Osteoblast (primary cell): ENCODE measurements at regions not wholly inside any gene's neighbourhood (a gene's known extent, or its start where the extent isn't known, plus 50 kb on each side); places are given as distances from the start of the nearest gene placed in this dataset.
A peak's percentile ranks its signal among the peaks of the same experiment; 100 is the strongest.

Experiments
- DNase-seq: peaks from one replicate; pipeline ENCODE4 v3.0.0; 2011; ENCODE audit warnings: low spot score, mixed read lengths; ENCODE audit not compliant: insufficient read length; ENCODE audit errors: missing footprints
- H2AFZ ChIP-seq: 2 replicates; pipeline ENCODE4 v1.6.0; 2011; ENCODE audit warnings: mild to moderate bottlenecking, low read length
- H3K27ac ChIP-seq: 2 replicates; pipeline ENCODE4 v1.5.1; 2011; ENCODE audit warnings: mild to moderate bottlenecking, low read depth, low read length, moderate library complexity
- H3K27me3 ChIP-seq: 2 replicates; pipeline ENCODE4 v1.6.0; 2012; ENCODE audit warnings: mild to moderate bottlenecking, control low read depth, inconsistent platforms, low read length, moderate library complexity; ENCODE audit not compliant: insufficient read depth
- H3K36me3 ChIP-seq: 2 replicates; pipeline ENCODE4 v1.5.1; 2011; ENCODE audit warnings: mild to moderate bottlenecking, low read length, control low read depth, moderate library complexity; ENCODE audit not compliant: insufficient read depth
- H3K4me1 ChIP-seq: 2 replicates; pipeline ENCODE4 v1.5.1; 2011; ENCODE audit warnings: mild to moderate bottlenecking, low read length, control low read depth, moderate library complexity; ENCODE audit not compliant: insufficient read depth
- H3K4me2 ChIP-seq: 2 replicates; pipeline ENCODE4 v1.6.0; 2011; ENCODE audit warnings: mild to moderate bottlenecking, low read length; ENCODE audit not compliant: insufficient read depth
- H3K4me3 ChIP-seq: fragments of 200-600 bp; sonication (generic); 3 replicates; pipeline ENCODE4 v1.5.1; 2012; ENCODE audit warnings: mild to moderate bottlenecking, low read length, inconsistent platforms; ENCODE audit not compliant: insufficient read depth
- H3K79me2 ChIP-seq: 2 replicates; pipeline ENCODE4 v1.6.0; 2012; ENCODE audit warnings: mild to moderate bottlenecking, low read length, control low read depth, inconsistent platforms; ENCODE audit not compliant: insufficient read depth
- H3K9me3 ChIP-seq: 2 replicates; pipeline ENCODE4 v1.5.1; 2011; ENCODE audit warnings: low read depth, low read length, control low read depth
- H4K20me1 ChIP-seq: 2 replicates; pipeline ENCODE4 v1.6.0; 2012; ENCODE audit warnings: mild to moderate bottlenecking, low read length, control low read depth; ENCODE audit not compliant: insufficient read depth
- CTCF ChIP-seq: IDR thresholded peaks from 2 replicates; pipeline ENCODE4 v1.5.1; 2011; ENCODE audit warnings: mild to moderate bottlenecking, low read depth, low read length, moderate library complexity; ENCODE audit errors: extremely low read depth

GRCh38 chr2:74744731-74745515 lies 89.0 kb upstream of the HK2 start:
- H2AFZ ChIP-seq: no peak overlapping the region
- H3K4me3 ChIP-seq: no peak overlapping the region
- H3K36me3 ChIP-seq: no peaks in the 10 kb centered on the region
- H3K4me1 ChIP-seq: peaks cover 32% of the 10 kb centered on the region
- H3K27ac ChIP-seq: no peak overlapping the region
- no peaks in the 10 kb centered on the region for H3K79me2 ChIP-seq
- DNase-seq: no peak
- H4K20me1 ChIP-seq: no peaks in the 10 kb centered on the region
- TF ChIP-seq CTCF: no peak
- H3K27me3 ChIP-seq: no peaks in the 10 kb centered on the region
- no peak overlapping the region for H3K4me2 ChIP-seq
- H3K9me3 ChIP-seq: no peaks in the 10 kb centered on the region

- Histone ChIP-seq H3K4me1 (peaks cover 24% of the 10 kb centered on the region), H3K27me3 (no peaks in the 10 kb centered on the region), H2AFZ (no peak overlapping the region), H4K20me1 (no peaks in the 10 kb centered on the region), H3K27ac (no peak overlapping the region), H3K4me3 (no peak overlapping the region), H3K9me3 (no peaks in the 10 kb centered on the region), H3K36me3 (no peaks in the 10 kb centered on the region), H3K79me2 (no peaks in the 10 kb centered on the region), H3K4me2 (no peak overlapping the region)
- no peak for TF ChIP-seq CTCF
- no peak for DNase-seq
Measured at GRCh38 chr2:74745766-74746165, 88.2 kb upstream of the HK2 start.

GRCh38 chr2:74746480-74746879 lies 87.4 kb upstream of the HK2 start:
- H4K20me1 ChIP-seq: no peaks in the 10 kb centered on the region
- H2AFZ ChIP-seq: no peak overlapping the region
- H3K79me2 ChIP-seq: no peaks in the 10 kb centered on the region
- no peak for TF ChIP-seq CTCF
- H3K4me2 ChIP-seq: no peak overlapping the region
- no peaks in the 10 kb centered on the region for H3K27me3 ChIP-seq
- DNase-seq: no peak
- H3K4me1 ChIP-seq: peaks cover 16% of the 10 kb centered on the region
- H3K36me3 ChIP-seq: no peaks in the 10 kb centered on the region
- no peaks in the 10 kb centered on the region for H3K9me3 ChIP-seq
- no peak overlapping the region for H3K4me3 ChIP-seq
- no peak overlapping the region for H3K27ac ChIP-seq

- Histone ChIP-seq H3K27me3 (peaks cover under 1% of the 10 kb centered on the region), H3K79me2 (no peaks in the 10 kb centered on the region), H3K36me3 (no peaks in the 10 kb centered on the region), H3K4me2 (no peak overlapping the region), H2AFZ (peak overlapping the region; percentile 18), H3K4me1 (peaks cover 10% of the 10 kb centered on the region), H3K9me3 (no peaks in the 10 kb centered on the region), H3K27ac (peak overlapping the region; percentile 6), H4K20me1 (no peaks in the 10 kb centered on the region), H3K4me3 (no peak overlapping the region)
- peak; percentile 74 for DNase-seq
- TF ChIP-seq CTCF: no peak
Measured at GRCh38 chr2:74747411-74748080, 86.4 kb upstream of the HK2 start.
